ENCODE measurements at regions not wholly inside any gene's neighbourhood (a gene's known extent, or its start where the extent isn't known, plus 50 kb on each side); places are given as distances from the start of the nearest gene placed in this dataset.

- H3K36me3 ChIP-seq: no peaks in the 10 kb centered on the region
- H3K4me3 ChIP-seq: no peak overlapping the region
- no peak overlapping the region for H3K27ac ChIP-seq
- 89 to 97% methylated on average over 7 of the region's 7 CpGs for WGBS, 2 donors
- H3K4me1 ChIP-seq: no peaks in the 10 kb centered on the region
- peaks cover 0 to 22% (median 6%) of the 10 kb centered on the region in 11 donors for H3K9me3 ChIP-seq
- H3K27me3 ChIP-seq: no peaks in the 10 kb centered on the region
- ATAC-seq: no peak
- no peak for DNase-seq
- intact Hi-C loops (cut with DNase I): no loop called here
- no peak for TF ChIP-seq CTCF (IDR thresholded peaks at IDR 0.05)
Observed at GRCh38 chr5:8208307-8208706, 339.4 kb downstream of the MTRR start.

GRCh38 chr5:8209500-8209899, 340.6 kb downstream of the MTRR start:
- H3K9me3 ChIP-seq: peaks cover 0 to 12% (median 4%) of the 10 kb centered on the region in 11 donors
- no peaks in the 10 kb centered on the region for H3K4me1 ChIP-seq
- no peak overlapping the region for H3K4me3 ChIP-seq
- peak in 1 of 8 donors; percentile 39 for ATAC-seq
- H3K36me3 ChIP-seq: no peaks in the 10 kb centered on the region
- DNase-seq: no peak
- intact Hi-C loops (cut with DNase I): no loop called here
- no peak for TF ChIP-seq CTCF (IDR thresholded peaks at IDR 0.05)
- H3K27me3 ChIP-seq: no peaks in the 10 kb centered on the region
- H3K27ac ChIP-seq: no peak overlapping the region
- WGBS, 2 donors: 53 to 56% methylated on average over 5 of the region's 5 CpGs

- TF ChIP-seq CTCF (IDR thresholded peaks at IDR 0.05): no peak
- no peak overlapping the region for H3K4me3 ChIP-seq
- 29 to 58% methylated on average over 7 of the region's 7 CpGs for WGBS, 2 donors
- H3K36me3 ChIP-seq: no peaks in the 10 kb centered on the region
- no peak for DNase-seq
- H3K4me1 ChIP-seq: no peaks in the 10 kb centered on the region
- H3K27me3 ChIP-seq: no peaks in the 10 kb centered on the region
- H3K27ac ChIP-seq: no peak overlapping the region
- no peaks in the 10 kb centered on the region for H3K9me3 ChIP-seq
- ATAC-seq: no peak
- intact Hi-C loops (cut with DNase I): no loop called here
Observed at GRCh38 chr5:8213701-8214240, 344.8 kb downstream of the MTRR start.

- ATAC-seq (no peak), DNase-seq (no peak)
- Histone ChIP-seq H3K36me3 (no peaks in the 10 kb centered on the region), H3K27me3 (no peaks in the 10 kb centered on the region), H3K4me3 (no peak overlapping the region), H3K9me3 (peaks cover 0 to 8% (median 0%) of the 10 kb centered on the region in 11 donors), H3K4me1 (no peaks in the 10 kb centered on the region), H3K27ac (no peak overlapping the region)
- WGBS, 2 donors: 88 to 90% methylated on average over 20 of the region's 20 CpGs
- intact Hi-C loops (cut with DNase I): no loop called here
- no peak for TF ChIP-seq CTCF (IDR thresholded peaks at IDR 0.05)
Observed at GRCh38 chr5:8216921-8217320, 348.0 kb downstream of the MTRR start.

Data from heart right ventricle (tissue), 16 donors.